Stimulated activated CD4-positive, alpha-beta T cell treated with anti-CD3 and anti-CD28 coated beads, TNF-alpha, amount 100 ng/mL, for 24 hours (primary cell): ENCODE measurements at regions not wholly inside any gene's neighbourhood (a gene's known extent, or its start where the extent isn't known, plus 50 kb on each side); places are given as distances from the start of the nearest gene placed in this dataset.

Experiments used
- DNase-seq, 3 experiments: peaks; one replicate each; pipeline ENCODE4 v3.0.0-alpha.2; 2020; ENCODE audit warnings: low read depth in 3 of 3

GRCh38 chr6:169966312-169967181 is 215.1 kb downstream of the ERMARD start:
- no peak for DNase-seq

GRCh38 chr6:169965657-169966311 is 214.4 kb downstream of the ERMARD start:
- DNase-seq: no peak

GRCh38 chr6:169965239-169965638 is 213.8 kb downstream of the ERMARD start:
- no peak for DNase-seq

- DNase-seq: no peak
These were observed 213.2 kb downstream of the ERMARD start for GRCh38 chr6:169964486-169965180.

GRCh38 chr6:169963581-169964297 is 212.3 kb downstream of the ERMARD start:
- DNase-seq: no peak

- no peak for DNase-seq
These were observed 211.4 kb downstream of the ERMARD start for GRCh38 chr6:169962604-169963469.

- DNase-seq: peak in 1 of 3 experiments; percentile 19
These were observed 210.5 kb downstream of the ERMARD start for GRCh38 chr6:169961772-169962561.

- no peak for DNase-seq
These were observed 209.6 kb downstream of the ERMARD start for GRCh38 chr6:169960886-169961611.

GRCh38 chr6:169960521-169960885 is 209.1 kb downstream of the ERMARD start:
- DNase-seq: no peak

GRCh38 chr6:169960003-169960344 is 208.6 kb downstream of the ERMARD start:
- no peak for DNase-seq

GRCh38 chr6:169959136-169960002 is 207.9 kb downstream of the ERMARD start:
- DNase-seq: peak in 2 of 3 experiments; percentile 15 to 23

- no peak for DNase-seq
These were observed 207.1 kb downstream of the ERMARD start for GRCh38 chr6:169958510-169958909.

- DNase-seq: no peak
These were observed 206.0 kb downstream of the ERMARD start for GRCh38 chr6:169957351-169957963.

GRCh38 chr6:169956580-169956979 is 205.2 kb downstream of the ERMARD start:
- DNase-seq: no peak

- no peak for DNase-seq
These were observed 204.5 kb downstream of the ERMARD start for GRCh38 chr6:169955731-169956437.

GRCh38 chr6:169954977-169955376 is 203.6 kb downstream of the ERMARD start:
- DNase-seq: no peak

- DNase-seq: no peak
These were observed 202.3 kb downstream of the ERMARD start for GRCh38 chr6:169953686-169954085.
